Thoracic aorta (tissue), 2 donors: ENCODE measurements at regions not wholly inside any gene's neighbourhood (a gene's known extent, or its start where the extent isn't known, plus 50 kb on each side); places are given as distances from the start of the nearest gene placed in this dataset.

ENCODE experiments used
- ATAC-seq: fragments of 150-250 bp; one replicate; pipeline ENCODE4 v1.8.0; 2017; ENCODE audit warnings: low read depth; ENCODE audit not compliant: insufficient number of reproducible peaks, low FRiP score
- DNase-seq: peaks from one replicate; pipeline ENCODE4 v3.0.0-alpha.2; 2020; ENCODE audit warnings: low spot score
- H3K27ac ChIP-seq, 2 donors: fragments of 200-600 bp; sonication (generic); 1 replicate in 1 of 2; 2 replicates in 1 of 2; pipeline ENCODE4 v1.5.1; 2016; ENCODE audit warnings: mild to moderate bottlenecking in 2 of 2, moderate library complexity in 2 of 2
- H3K27me3 ChIP-seq: fragments of 200-600 bp; sonication (generic); replicated peaks from 2 replicates; pipeline ENCODE4 v1.6.0; 2016; ENCODE audit warnings: mild to moderate bottlenecking; ENCODE audit not compliant: insufficient read depth
- H3K36me3 ChIP-seq: fragments of 200-600 bp; sonication (generic); one replicate; pipeline ENCODE4 v1.5.1; 2016
- H3K4me1 ChIP-seq, 2 donors: fragments of 200-600 bp; sonication (generic); 1 replicate in 1 of 2; 2 replicates in 1 of 2; pipeline versions ENCODE4 v1.5.1 to v1.6.0; 2016; ENCODE audit warnings: low read depth in 2 of 2, mild to moderate bottlenecking in 1 of 2; ENCODE audit not compliant: control insufficient read depth in 1 of 2
- H3K4me3 ChIP-seq: fragments of 200-600 bp; sonication (generic); 2 replicates; pipeline ENCODE4 v1.5.1; 2016; ENCODE audit warnings: mild to moderate bottlenecking
- H3K9me3 ChIP-seq: fragments of 200-600 bp; sonication (generic); 2 replicates; pipeline ENCODE4 v1.5.1; 2016
- TF ChIP-seq, protein P1 (sequence below): fragments of 200-600 bp; sonication (generic); IDR thresholded peaks from one replicate; pipeline ENCODE4 v1.5.1; 2019; ENCODE audit warnings: antibody characterized with exemption

DNA sequence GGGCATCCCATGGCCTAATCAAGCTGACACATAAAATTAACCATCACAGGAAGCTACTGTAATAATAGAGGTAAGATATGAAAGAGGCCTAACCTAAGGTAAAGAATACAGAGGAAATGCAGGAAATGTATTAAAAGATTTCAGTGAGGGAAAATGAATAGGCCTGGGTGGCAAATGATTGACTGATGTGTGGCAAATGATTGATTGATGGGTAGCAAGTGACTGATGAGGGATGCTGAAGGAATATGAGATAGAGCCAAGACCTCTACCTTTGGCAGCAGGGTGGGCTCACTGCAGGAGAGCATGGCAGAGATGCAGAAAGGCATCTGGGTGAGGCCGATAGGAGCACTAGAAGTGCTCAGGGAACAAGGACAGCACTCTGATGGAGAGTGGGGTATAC is 172.9 kb downstream of the KCTD12 start:
- ATAC-seq (no peak), DNase-seq (no peak)
- no peaks in the 10 kb centered on the region for H3K36me3 ChIP-seq
- H3K27ac ChIP-seq: no peak overlapping the region
- TF ChIP-seq, protein P1, sequence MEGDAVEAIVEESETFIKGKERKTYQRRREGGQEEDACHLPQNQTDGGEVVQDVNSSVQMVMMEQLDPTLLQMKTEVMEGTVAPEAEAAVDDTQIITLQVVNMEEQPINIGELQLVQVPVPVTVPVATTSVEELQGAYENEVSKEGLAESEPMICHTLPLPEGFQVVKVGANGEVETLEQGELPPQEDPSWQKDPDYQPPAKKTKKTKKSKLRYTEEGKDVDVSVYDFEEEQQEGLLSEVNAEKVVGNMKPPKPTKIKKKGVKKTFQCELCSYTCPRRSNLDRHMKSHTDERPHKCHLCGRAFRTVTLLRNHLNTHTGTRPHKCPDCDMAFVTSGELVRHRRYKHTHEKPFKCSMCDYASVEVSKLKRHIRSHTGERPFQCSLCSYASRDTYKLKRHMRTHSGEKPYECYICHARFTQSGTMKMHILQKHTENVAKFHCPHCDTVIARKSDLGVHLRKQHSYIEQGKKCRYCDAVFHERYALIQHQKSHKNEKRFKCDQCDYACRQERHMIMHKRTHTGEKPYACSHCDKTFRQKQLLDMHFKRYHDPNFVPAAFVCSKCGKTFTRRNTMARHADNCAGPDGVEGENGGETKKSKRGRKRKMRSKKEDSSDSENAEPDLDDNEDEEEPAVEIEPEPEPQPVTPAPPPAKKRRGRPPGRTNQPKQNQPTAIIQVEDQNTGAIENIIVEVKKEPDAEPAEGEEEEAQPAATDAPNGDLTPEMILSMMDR: no peak
- H3K4me1 ChIP-seq: peaks cover 19 to 21% of the 10 kb centered on the region in 2 donors
- no peaks in the 10 kb centered on the region for H3K9me3 ChIP-seq
- H3K27me3 ChIP-seq: no peaks in the 10 kb centered on the region
- H3K4me3 ChIP-seq: no peak overlapping the region

- no peaks in the 10 kb centered on the region for H3K9me3 ChIP-seq
- H3K36me3 ChIP-seq: no peaks in the 10 kb centered on the region
- H3K4me1 ChIP-seq: peaks cover 19 to 21% of the 10 kb centered on the region in 2 donors
- peak overlapping the region in 1 of 2 donors; percentile 38 for H3K27ac ChIP-seq
- ATAC-seq: peak; percentile 30
- DNase-seq: no peak
- peak overlapping the region; percentile 27 for H3K4me3 ChIP-seq
- H3K27me3 ChIP-seq: no peaks in the 10 kb centered on the region
- TF ChIP-seq, protein P1: no peak
Observed at GRCh38 chr13:76711550-76712182, 174.5 kb downstream of the KCTD12 start.

- Histone ChIP-seq H3K27ac (no peak overlapping the region), H3K4me3 (no peak overlapping the region), H3K4me1 (peaks cover 19 to 21% of the 10 kb centered on the region in 2 donors), H3K27me3 (no peaks in the 10 kb centered on the region), H3K36me3 (no peaks in the 10 kb centered on the region), H3K9me3 (no peaks in the 10 kb centered on the region)
- ATAC-seq (no peak), DNase-seq (no peak)
- TF ChIP-seq, protein P1: no peak
Observed at GRCh38 chr13:76709851-76710250, 176.4 kb downstream of the KCTD12 start.

DNA sequence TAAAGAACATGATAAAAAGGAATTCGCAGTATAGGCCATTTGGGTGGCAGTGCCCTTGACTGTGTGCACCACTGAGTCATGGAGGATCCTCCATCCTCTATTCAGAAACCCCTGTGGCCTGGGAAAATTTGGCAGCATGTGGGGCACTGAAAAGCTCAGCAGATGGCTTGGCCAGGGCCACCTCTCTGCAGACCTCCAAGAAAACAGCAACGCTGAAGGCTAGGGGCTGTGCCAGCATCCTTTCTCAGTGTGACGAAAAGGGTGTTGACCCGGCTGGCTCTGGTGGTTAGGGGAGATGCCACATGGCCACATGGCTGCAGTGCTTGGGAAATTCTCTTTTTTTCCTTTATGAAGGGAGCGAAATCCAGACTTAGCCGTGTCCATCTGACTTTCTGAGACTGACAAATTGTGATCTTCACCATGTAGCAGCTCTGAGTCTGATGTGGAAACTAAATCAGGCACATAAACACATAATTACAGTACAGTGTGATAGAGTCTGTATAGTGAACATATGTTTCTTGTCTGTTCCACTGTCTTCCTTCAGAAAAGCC is 178.0 kb downstream of the KCTD12 start:
- no peak overlapping the region for H3K27ac ChIP-seq
- H3K36me3 ChIP-seq: no peaks in the 10 kb centered on the region
- TF ChIP-seq, protein P1: no peak
- H3K4me3 ChIP-seq: no peak overlapping the region
- no peak for ATAC-seq
- no peak for DNase-seq
- H3K9me3 ChIP-seq: no peaks in the 10 kb centered on the region
- H3K4me1 ChIP-seq: peaks cover 19 to 21% of the 10 kb centered on the region in 2 donors
- H3K27me3 ChIP-seq: no peaks in the 10 kb centered on the region

DNA sequence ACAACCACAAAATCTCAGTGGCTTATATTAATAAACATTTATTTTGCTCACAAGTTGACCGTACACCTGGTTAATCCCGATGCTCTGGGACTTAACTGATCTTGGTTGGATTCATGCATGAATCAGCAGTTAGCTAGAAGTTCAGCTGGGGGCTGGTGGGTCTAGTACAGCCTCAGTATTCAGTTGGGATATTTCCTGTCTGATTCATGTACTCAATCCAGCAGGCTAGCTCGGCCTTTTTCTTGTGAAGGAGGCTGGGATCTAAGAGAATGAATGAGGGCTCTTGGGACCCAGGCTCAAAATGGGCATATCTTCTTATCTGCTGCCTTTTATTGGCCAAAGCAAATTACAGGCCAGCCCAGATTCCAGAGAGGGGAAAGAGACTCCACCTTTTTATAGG is 178.8 kb downstream of the KCTD12 start:
- DNase-seq (no peak), ATAC-seq (no peak)
- no peak overlapping the region for H3K27ac ChIP-seq

More for the DNA sequence above, 178.8 kb downstream of the KCTD12 start:
- Histone ChIP-seq H3K27me3 (no peaks in the 10 kb centered on the region), H3K4me3 (no peak overlapping the region), H3K9me3 (no peaks in the 10 kb centered on the region), H3K4me1 (peaks cover 19 to 21% of the 10 kb centered on the region in 2 donors), H3K36me3 (no peaks in the 10 kb centered on the region)
- TF ChIP-seq, protein P1: no peak
